ENCODE measurements at regions not wholly inside any gene's neighbourhood (a gene's known extent, or its start where the extent isn't known, plus 50 kb on each side); places are given as distances from the start of the nearest gene placed in this dataset.

GRCh38 chr2:220029013-220029412, 401.6 kb downstream of the SLC4A3 start:
- TF ChIP-seq CTCF (IDR thresholded peaks at IDR 0.05 in 8 of 11, conservative IDR thresholded peaks at IDR 0.05 in 3 of 11) (no peak), POLR2A (IDR thresholded peaks at IDR 0.05) (no peak)
